IMR-90 (cell line): ENCODE measurements at regions not wholly inside any gene's neighbourhood (a gene's known extent, or its start where the extent isn't known, plus 50 kb on each side); places are given as distances from the start of the nearest gene placed in this dataset.

Source experiments
- ATAC-seq: fragments of 200-7000 bp; cut with Tn5 transposase; 2 replicates; pipeline ENCODE4 v1.9.1; 2020; ENCODE audit warnings: low read depth, mild to moderate bottlenecking, moderate library complexity
- BruUV-seq: library from RNA; stranded (reverse); fragments of 400-500 nt; replicated peaks from 2 replicates; lab custom pipeline; 2021; lab: Mats Ljungman, UMichigan
- CTCF ChIA-PET: fragments of 300-600 bp; formaldehyde crosslinking; extraction: SDS; loops from one replicate; lab custom pipeline; 2021; ENCODE audit warnings: antibody characterized with exemption; lab: Yijun Ruan, JAX
- POLR2A ChIA-PET: fragments of 300-600 bp; sonication (Branson Sonifier 250); formaldehyde crosslinking; loops from one replicate; lab custom pipeline; 2022; ENCODE audit warnings: antibody characterized with exemption; ENCODE audit not compliant: unreplicated experiment; lab: Charles Lee
- DNase-seq: peaks from one replicate; pipeline ENCODE4 v3.0.0; 2013
- H2AFZ ChIP-seq: replicated peaks from 2 replicates; pipeline ENCODE3; 2013; ENCODE audit warnings: low read length, mild to moderate bottlenecking; ENCODE audit not compliant: poor library complexity
- H2AK5ac ChIP-seq: 2 replicates; pipeline ENCODE4 v1.6.1; 2013; ENCODE audit warnings: low read depth, low read length, inconsistent platforms
- H2AK9ac ChIP-seq: replicated peaks from 2 replicates; pipeline ENCODE3; 2013; ENCODE audit warnings: mild to moderate bottlenecking, low read depth, low read length, moderate library complexity; ENCODE audit not compliant: poor library complexity
- H2BK120ac ChIP-seq: 2 replicates; pipeline ENCODE4 v1.6.1; 2013; ENCODE audit warnings: low read depth, low read length, inconsistent platforms
- H2BK15ac ChIP-seq: 3 replicates; pipeline ENCODE4 v1.6.1; 2013; ENCODE audit warnings: low read depth, low read length, inconsistent platforms
- H2BK20ac ChIP-seq: 2 replicates; pipeline ENCODE4 v1.6.1; 2013; ENCODE audit warnings: low read depth, mild to moderate bottlenecking, inconsistent platforms, low read length, moderate library complexity
- H2BK5ac ChIP-seq: 2 replicates; pipeline ENCODE4 v1.6.1; 2013; ENCODE audit warnings: mild to moderate bottlenecking, low read depth, low read length, inconsistent platforms; ENCODE audit not compliant: poor library complexity, severe bottlenecking
- H3K14ac ChIP-seq: replicated peaks from 2 replicates; pipeline ENCODE4 v1.6.1; 2013; ENCODE audit warnings: low read depth, low read length, inconsistent platforms
- H3K18ac ChIP-seq: 2 replicates; pipeline ENCODE4 v1.6.1; 2013; ENCODE audit warnings: low read depth, low read length, control low read depth
- H3K23ac ChIP-seq: 2 replicates; pipeline ENCODE4 v1.6.1; 2013; ENCODE audit warnings: low read depth, low read length, inconsistent platforms
- H3K27ac ChIP-seq: 2 replicates; pipeline ENCODE4 v1.5.1; 2013; ENCODE audit warnings: mild to moderate bottlenecking, control low read depth, low read length; ENCODE audit not compliant: insufficient read depth
- H3K27me3 ChIP-seq: 2 replicates; pipeline ENCODE4 v1.6.1; 2013; ENCODE audit warnings: low read length; ENCODE audit not compliant: control insufficient read depth, insufficient read depth
- H3K36me3 ChIP-seq: 2 replicates; pipeline ENCODE4 v1.6.1; 2013; ENCODE audit warnings: low read length, mixed read lengths; ENCODE audit not compliant: control insufficient read depth, insufficient read depth
- H3K4ac ChIP-seq: 2 replicates; pipeline ENCODE4 v1.6.1; 2013; ENCODE audit warnings: low read depth, low read length, inconsistent platforms
- H3K4me1 ChIP-seq: 2 replicates; pipeline ENCODE4 v1.6.1; 2013; ENCODE audit warnings: low read length, mixed read lengths; ENCODE audit not compliant: control insufficient read depth, insufficient read depth
- H3K4me2 ChIP-seq: 2 replicates; pipeline ENCODE4 v1.6.1; 2013; ENCODE audit warnings: low read depth, mild to moderate bottlenecking, control low read depth, low read length, moderate library complexity
- H3K4me3 ChIP-seq: 2 replicates; pipeline ENCODE4 v1.5.1; 2013; ENCODE audit warnings: low read depth, mild to moderate bottlenecking, control low read depth, low read length, moderate library complexity; ENCODE audit not compliant: insufficient read depth
- H3K56ac ChIP-seq: 2 replicates; pipeline ENCODE4 v1.6.1; 2013; ENCODE audit warnings: low read length, inconsistent platforms; ENCODE audit not compliant: insufficient read depth; ENCODE audit errors: extremely low read depth
- H3K79me1 ChIP-seq, 2 experiments: 2 replicates each; pipeline ENCODE4 v1.6.1; 2013; ENCODE audit warnings: low read length in 2 of 2, inconsistent platforms in 1 of 2, low read depth in 1 of 2
- H3K9ac ChIP-seq: 2 replicates; pipeline ENCODE4 v1.6.1; 2013; ENCODE audit warnings: low read depth, low read length, control low read depth
- H3K9me1 ChIP-seq: 2 replicates; pipeline ENCODE4 v1.6.1; 2013; ENCODE audit warnings: low read length, inconsistent platforms; ENCODE audit not compliant: insufficient read depth
- H3K9me3 ChIP-seq: 2 replicates; pipeline ENCODE4 v1.6.1; 2013; ENCODE audit warnings: low read length; ENCODE audit not compliant: control insufficient read depth, insufficient read depth
- H4K20me1 ChIP-seq: 2 replicates; pipeline ENCODE4 v1.6.1; 2013; ENCODE audit warnings: low read length, inconsistent platforms; ENCODE audit not compliant: insufficient read depth
- H4K5ac ChIP-seq: 2 replicates; pipeline ENCODE4 v1.6.1; 2013; ENCODE audit warnings: mild to moderate bottlenecking, low read depth, low read length, control low read depth
- H4K8ac ChIP-seq, 2 experiments: 2 replicates each; pipeline ENCODE4 v1.6.1; 2013; ENCODE audit warnings: low read depth in 2 of 2, low read length in 2 of 2, control low read depth in 1 of 2, inconsistent platforms in 1 of 2
- H4K91ac ChIP-seq: 2 replicates; pipeline ENCODE4 v1.6.1; 2013; ENCODE audit warnings: low read depth, low read length, inconsistent platforms; ENCODE audit not compliant: insufficient read depth
- CEBPB ChIP-seq: IDR thresholded peaks from 2 replicates; pipeline ENCODE4 v1.6.1; 2012; ENCODE audit warnings: low read depth, low read length, improper control_type of control experiment
- CTCF ChIP-seq: conservative IDR thresholded peaks from 2 replicates; pipeline ENCODE4 v1.5.1; 2012; ENCODE audit warnings: mild to moderate bottlenecking, low read depth, low read length, improper control_type of control experiment
- MAFK ChIP-seq: IDR thresholded peaks from 2 replicates; pipeline ENCODE4 v1.6.1; 2012; ENCODE audit warnings: low read depth, low read length, improper control_type of control experiment
- MXI1 ChIP-seq: IDR thresholded peaks from 2 replicates; pipeline ENCODE4 v1.6.1; 2012; ENCODE audit warnings: low read depth, mild to moderate bottlenecking, low read length, moderate library complexity, borderline replicate concordance
- NFE2L2 ChIP-seq: fragments of 150-350 bp; IDR thresholded peaks from 2 replicates; pipeline ENCODE4 v1.6.1; 2016; ENCODE audit warnings: low read depth, mild to moderate bottlenecking, low read length
- POLR2A ChIP-seq: IDR thresholded peaks from 2 replicates; pipeline ENCODE4 v1.6.1; 2012; ENCODE audit warnings: mild to moderate bottlenecking, low read depth, low read length
- RCOR1 ChIP-seq: IDR thresholded peaks from 2 replicates; pipeline ENCODE4 v1.6.1; 2012; ENCODE audit warnings: mild to moderate bottlenecking, low read length, improper control_type of control experiment; ENCODE audit not compliant: insufficient replicate concordance
- RFX5 ChIP-seq: IDR thresholded peaks from 2 replicates; pipeline ENCODE4 v1.8.0; 2012; ENCODE audit warnings: low read depth, mild to moderate bottlenecking, low read length, moderate library complexity
- SMC3 ChIP-seq: fragments of 150-350 bp; IDR thresholded peaks from 2 replicates; pipeline ENCODE4 v1.6.1; 2016; ENCODE audit warnings: low read depth, mild to moderate bottlenecking, antibody characterized with exemption, low read length, moderate library complexity
- USF2 ChIP-seq: fragments of 150-350 bp; IDR thresholded peaks from 2 replicates; pipeline ENCODE4 v1.6.1; 2017; ENCODE audit warnings: mild to moderate bottlenecking, antibody characterized with exemption, low read length, low read depth
- WGBS, 2 experiments: methylation state at CpG; one replicate each; pipeline versions ENCODE4 v1.1.5 to v1.1.7; 2013; ENCODE audit warnings: missing lambda C conversion rate in 2 of 2; ENCODE audit not compliant: insufficient read length in 1 of 2; ENCODE audit errors: extremely low coverage in 2 of 2; 5-methylcytosine and 5-hydroxymethylcytosine counted together
- dilution Hi-C: fragments of 300-500 bp; cut with HindIII; formaldehyde crosslinking; loops from one replicate; pipeline ENCODE4 v1.14.3; 2018; ENCODE audit warnings: low sequenced_read_pairs; ENCODE audit not compliant: unreplicated experiment
- in situ Hi-C: fragments of 300-500 bp; cut with MboI; formaldehyde crosslinking; loops from 3 replicates; pipeline ENCODE4 v1.14.3; 2019; ENCODE audit warnings: low sequenced_read_pairs, inconsistent platforms, mixed read lengths
- intact Hi-C: fragments of 100-400 bp; cut with micrococcal nuclease; formaldehyde crosslinking; loops from 2 replicates; pipeline ENCODE4 v1.10.0; 2022

DNA sequence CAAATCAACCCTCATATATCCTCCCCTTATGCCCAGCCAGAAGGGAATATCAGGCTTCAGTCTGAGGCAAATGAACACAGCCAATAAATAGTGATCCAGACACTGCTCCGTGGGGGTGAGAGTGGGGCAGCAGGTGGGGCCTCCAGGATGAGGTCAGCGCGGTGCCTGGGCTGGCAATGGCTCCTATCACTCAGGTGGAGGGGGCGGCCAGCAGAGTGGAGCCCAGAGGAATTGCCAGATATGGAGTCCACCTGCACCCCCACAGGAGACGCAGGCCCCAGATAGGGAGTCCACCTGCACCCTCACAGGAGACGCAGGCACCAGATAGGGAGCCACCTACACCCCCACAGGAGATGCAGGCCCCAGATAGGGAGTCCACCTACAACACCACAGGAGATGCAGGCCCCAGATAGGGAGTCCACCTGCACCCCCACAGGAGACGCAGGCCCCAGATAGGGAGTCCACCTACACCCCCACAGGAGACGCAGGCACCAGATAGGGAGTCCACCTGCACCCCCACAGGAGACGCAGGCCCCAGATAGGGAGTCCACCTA, 78.0 kb upstream of the PPP2R2D start:
- intact Hi-C loops = no loop called here
- no peak overlapping the region for H4K91ac ChIP-seq
- no CpG with 5 or more reads among the region's 9 CpGs for WGBS, 2 experiments
- no peak overlapping the region for H3K14ac ChIP-seq
- no peak overlapping the region for H2AFZ ChIP-seq
- H4K8ac ChIP-seq = no peak overlapping the region
- H4K20me1 ChIP-seq = no peaks in the 10 kb centered on the region
- H2AK9ac ChIP-seq = no peak overlapping the region
- no peaks in the 10 kb centered on the region for H3K36me3 ChIP-seq
- H2BK15ac ChIP-seq = no peak overlapping the region
- H3K4me1 ChIP-seq = no peaks in the 10 kb centered on the region
- no peak overlapping the region for H3K9ac ChIP-seq
- no peak overlapping the region for H3K4me2 ChIP-seq
- POLR2A ChIA-PET = no interaction called here
- dilution Hi-C loops = no loop called here
- H4K5ac ChIP-seq = no peak overlapping the region
- no peaks in the 10 kb centered on the region for H3K79me1 ChIP-seq
- CTCF ChIA-PET = no interaction called here
- no peak overlapping the region for H2BK120ac ChIP-seq
- no peak overlapping the region for H2AK5ac ChIP-seq
- H2BK5ac ChIP-seq = no peak overlapping the region
- no peak overlapping the region for H3K18ac ChIP-seq
- TF ChIP-seq USF2 (no peak), RCOR1 (no peak), CTCF (no peak), MAFK (no peak), RFX5 (no peak), SMC3 (no peak), CEBPB (no peak), NFE2L2 (no peak), POLR2A (no peak), MXI1 (no peak)
- no peak overlapping the region for H3K23ac ChIP-seq
- no peak for ATAC-seq
- peaks cover 36% of the 10 kb centered on the region for H3K9me3 ChIP-seq
- no peak for DNase-seq
- no peak overlapping the region for H3K4ac ChIP-seq
- H3K9me1 ChIP-seq = no peaks in the 10 kb centered on the region
- H3K27me3 ChIP-seq = no peaks in the 10 kb centered on the region
- no peak overlapping the region for H3K56ac ChIP-seq
- no peak overlapping the region for H2BK20ac ChIP-seq
- no TSS peak for BruUV-seq
- in situ Hi-C loops = no loop called here
- no peak overlapping the region for H3K27ac ChIP-seq
- H3K4me3 ChIP-seq = no peak overlapping the region
